ENCODE measurements at regions not wholly inside any gene's neighbourhood (a gene's known extent, or its start where the extent isn't known, plus 50 kb on each side); places are given as distances from the start of the nearest gene placed in this dataset.
"Not testable (repeated sequence)": the region's sequence is repeated elsewhere in the genome, so short reads cannot be mapped to it uniquely, and the experiment has no call there.

DNA sequence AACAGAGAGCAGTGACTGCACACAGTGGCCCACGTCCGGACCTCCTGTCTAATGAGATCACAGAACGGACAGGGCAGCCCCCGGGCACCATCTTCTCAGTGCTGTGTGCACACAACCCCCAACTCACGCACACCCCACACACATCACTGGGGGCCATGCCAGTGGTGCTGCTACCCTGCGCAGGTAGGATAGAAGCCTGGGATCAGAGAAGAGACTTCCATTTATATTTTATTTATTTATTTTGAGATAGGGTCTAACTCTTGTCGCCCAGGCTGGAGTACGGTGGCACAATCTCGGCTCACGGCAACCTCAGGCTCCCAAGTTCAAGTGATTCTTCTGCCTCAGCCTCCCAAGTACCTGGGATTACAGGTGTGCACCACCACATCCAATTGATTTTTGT is 71.5 kb upstream of the TNK2 start:
- TF ChIP-seq, protein P1, sequence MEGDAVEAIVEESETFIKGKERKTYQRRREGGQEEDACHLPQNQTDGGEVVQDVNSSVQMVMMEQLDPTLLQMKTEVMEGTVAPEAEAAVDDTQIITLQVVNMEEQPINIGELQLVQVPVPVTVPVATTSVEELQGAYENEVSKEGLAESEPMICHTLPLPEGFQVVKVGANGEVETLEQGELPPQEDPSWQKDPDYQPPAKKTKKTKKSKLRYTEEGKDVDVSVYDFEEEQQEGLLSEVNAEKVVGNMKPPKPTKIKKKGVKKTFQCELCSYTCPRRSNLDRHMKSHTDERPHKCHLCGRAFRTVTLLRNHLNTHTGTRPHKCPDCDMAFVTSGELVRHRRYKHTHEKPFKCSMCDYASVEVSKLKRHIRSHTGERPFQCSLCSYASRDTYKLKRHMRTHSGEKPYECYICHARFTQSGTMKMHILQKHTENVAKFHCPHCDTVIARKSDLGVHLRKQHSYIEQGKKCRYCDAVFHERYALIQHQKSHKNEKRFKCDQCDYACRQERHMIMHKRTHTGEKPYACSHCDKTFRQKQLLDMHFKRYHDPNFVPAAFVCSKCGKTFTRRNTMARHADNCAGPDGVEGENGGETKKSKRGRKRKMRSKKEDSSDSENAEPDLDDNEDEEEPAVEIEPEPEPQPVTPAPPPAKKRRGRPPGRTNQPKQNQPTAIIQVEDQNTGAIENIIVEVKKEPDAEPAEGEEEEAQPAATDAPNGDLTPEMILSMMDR (conservative IDR thresholded peaks at IDR 0.05): not testable (repeated sequence)
- not testable (repeated sequence) for TF ChIP-seq ZFX (IDR thresholded peaks at IDR 0.05)
